Astrocyte of the spinal cord (primary cell): ENCODE measurements at regions not wholly inside any gene's neighbourhood (a gene's known extent, or its start where the extent isn't known, plus 50 kb on each side); places are given as distances from the start of the nearest gene placed in this dataset.

ENCODE experiments used
- DNase-seq: peaks from one replicate; pipeline ENCODE4 v3.0.0; 2011; ENCODE audit warnings: low read depth, low spot score
- H3K4me3 ChIP-seq: 2 replicates; pipeline ENCODE4 v1.5.1; 2011; ENCODE audit warnings: low read depth, mild to moderate bottlenecking, low read length, moderate library complexity
- in situ Hi-C: cut with HindIII; loops from 2 replicates; pipeline ENCODE4 v1.10.0; 2017; ENCODE audit warnings: low sequenced_read_pairs
- TF ChIP-seq, protein P1 (sequence below): IDR thresholded peaks from 2 replicates; pipeline ENCODE4 v1.5.1; 2012; ENCODE audit warnings: low read depth, mild to moderate bottlenecking, low read length, inconsistent platforms

DNA sequence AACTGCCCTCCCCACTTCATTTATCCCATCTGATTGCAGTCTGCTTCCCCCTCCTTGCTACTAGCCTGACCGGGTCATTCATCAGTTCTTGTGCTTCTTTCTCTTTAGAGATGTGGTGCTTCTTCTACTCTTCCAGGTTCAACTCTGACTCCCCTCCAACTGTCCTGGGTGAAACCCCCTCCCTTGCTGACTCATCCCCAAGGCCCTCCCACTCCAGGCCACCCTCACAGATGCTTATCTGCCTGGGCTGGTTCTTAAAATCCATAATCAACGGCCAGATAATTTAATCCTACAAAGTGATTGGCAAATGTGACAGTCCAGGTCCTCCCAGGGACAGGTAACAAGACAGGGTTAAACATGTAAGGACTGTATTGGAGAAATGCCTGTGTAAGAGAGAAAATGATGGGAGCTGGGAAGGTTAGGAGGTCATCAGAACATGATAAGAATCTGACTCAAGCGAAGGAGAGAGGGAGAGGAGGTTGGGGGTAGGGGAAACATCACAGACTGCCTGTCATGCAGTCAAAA lies 182.8 kb upstream of the C1QTNF7 start:
- in situ Hi-C loops, result no loop called here
- TF ChIP-seq, protein P1, sequence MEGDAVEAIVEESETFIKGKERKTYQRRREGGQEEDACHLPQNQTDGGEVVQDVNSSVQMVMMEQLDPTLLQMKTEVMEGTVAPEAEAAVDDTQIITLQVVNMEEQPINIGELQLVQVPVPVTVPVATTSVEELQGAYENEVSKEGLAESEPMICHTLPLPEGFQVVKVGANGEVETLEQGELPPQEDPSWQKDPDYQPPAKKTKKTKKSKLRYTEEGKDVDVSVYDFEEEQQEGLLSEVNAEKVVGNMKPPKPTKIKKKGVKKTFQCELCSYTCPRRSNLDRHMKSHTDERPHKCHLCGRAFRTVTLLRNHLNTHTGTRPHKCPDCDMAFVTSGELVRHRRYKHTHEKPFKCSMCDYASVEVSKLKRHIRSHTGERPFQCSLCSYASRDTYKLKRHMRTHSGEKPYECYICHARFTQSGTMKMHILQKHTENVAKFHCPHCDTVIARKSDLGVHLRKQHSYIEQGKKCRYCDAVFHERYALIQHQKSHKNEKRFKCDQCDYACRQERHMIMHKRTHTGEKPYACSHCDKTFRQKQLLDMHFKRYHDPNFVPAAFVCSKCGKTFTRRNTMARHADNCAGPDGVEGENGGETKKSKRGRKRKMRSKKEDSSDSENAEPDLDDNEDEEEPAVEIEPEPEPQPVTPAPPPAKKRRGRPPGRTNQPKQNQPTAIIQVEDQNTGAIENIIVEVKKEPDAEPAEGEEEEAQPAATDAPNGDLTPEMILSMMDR, result no peak

DNA sequence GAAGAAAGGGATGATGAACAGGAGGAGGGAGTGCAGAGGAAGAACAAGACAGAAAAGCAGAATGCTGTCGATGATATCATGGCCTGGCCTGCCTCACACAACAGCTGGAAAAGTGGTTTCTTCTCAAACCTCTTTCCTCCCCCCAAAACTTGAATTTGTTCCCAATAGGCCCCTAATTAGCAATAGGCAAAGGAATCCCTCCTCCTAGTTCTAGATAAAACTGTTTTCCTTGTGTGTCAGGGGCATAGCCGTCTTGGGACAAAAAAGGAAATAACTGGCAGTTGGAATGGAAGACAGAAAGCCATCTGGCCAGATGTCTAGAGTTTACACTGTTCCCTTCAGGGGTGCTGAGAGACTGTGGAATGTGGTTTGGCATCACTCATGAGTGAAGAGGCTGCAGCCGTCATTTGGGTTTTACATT lies 177.8 kb upstream of the C1QTNF7 start:
- TF ChIP-seq, protein P1, result no peak
- peak; percentile 34 for DNase-seq
- in situ Hi-C loops, result no loop called here
- H3K4me3 ChIP-seq, result no peak overlapping the region

More for the DNA sequence above, 182.8 kb upstream of the C1QTNF7 start:
- no peak for DNase-seq
- H3K4me3 ChIP-seq, result no peak overlapping the region

DNA sequence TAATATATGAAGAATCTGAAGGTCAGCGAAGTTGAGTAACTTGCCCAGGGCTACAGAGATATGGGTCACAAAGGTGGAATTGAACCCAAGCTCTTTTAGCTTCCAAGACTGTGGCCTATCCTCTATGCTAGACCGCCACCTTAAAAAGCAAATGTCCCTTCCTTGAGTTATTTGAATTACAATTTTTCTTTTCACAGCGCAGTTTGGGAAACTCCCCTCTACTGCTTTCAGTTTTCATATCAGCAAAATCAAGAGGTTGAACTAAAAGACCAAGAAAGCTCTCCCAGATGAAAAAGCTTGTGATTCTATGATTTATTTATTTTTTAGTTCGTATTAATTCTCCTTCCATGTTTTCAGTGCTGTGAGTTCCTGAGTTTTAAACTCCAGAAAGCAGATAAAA lies 174.5 kb upstream of the C1QTNF7 start:
- DNase-seq, result no peak
- in situ Hi-C loops, result no loop called here
- H3K4me3 ChIP-seq, result no peak overlapping the region
- TF ChIP-seq, protein P1, result no peak

DNA sequence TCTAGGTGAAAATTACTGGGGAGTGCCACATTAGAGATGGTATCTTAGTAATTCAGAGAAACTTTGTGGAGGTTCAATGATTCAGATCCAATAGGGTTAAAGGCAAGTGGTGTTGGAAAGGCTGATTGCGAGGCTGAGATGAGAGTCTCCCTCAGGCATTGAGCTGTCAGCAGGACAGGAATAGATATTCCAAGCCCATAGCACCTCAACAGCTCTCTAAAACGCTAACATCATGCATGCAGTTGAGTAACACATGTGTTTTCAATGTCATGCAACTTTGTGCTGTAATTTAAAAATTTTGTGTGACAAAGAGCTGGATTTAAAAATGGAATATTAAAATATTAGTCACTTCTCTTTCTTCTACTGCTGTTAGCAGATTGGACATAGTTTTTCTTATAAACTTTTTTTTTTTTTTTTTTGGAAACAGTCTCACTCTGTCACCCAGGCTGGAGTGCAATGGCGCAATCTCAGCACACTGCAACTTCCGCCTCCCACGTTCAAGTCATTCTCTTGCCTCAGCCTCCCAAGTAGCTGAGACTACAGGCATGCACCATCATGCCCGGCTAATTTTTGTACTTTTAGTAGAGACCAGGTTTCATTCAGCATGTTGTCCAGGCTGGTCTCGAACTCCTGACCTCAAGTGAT lies 173.5 kb upstream of the C1QTNF7 start:
- no peak overlapping the region for H3K4me3 ChIP-seq
- TF ChIP-seq, protein P1, result no peak
- no peak for DNase-seq
- in situ Hi-C loops, result no loop called here

DNA sequence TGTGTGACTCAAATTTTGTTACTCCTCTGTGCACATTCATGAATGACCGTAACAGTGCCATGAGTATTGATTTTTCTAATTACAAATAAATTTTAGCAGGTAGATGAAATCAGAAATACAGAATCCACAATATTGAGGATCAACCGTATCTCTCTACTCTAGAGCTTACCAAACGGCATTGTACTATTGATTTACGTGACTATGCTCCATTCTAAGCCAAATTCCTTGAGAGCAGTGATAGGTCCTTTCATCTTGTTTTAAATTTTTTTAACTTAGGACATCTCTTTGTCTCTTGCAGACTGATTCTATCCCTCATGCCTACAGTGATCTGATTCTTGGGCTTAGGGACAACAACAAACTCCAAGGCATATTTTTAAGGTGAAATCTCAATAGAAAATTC lies 172.3 kb upstream of the C1QTNF7 start:
- H3K4me3 ChIP-seq, result no peak overlapping the region
- no peak for DNase-seq
- TF ChIP-seq, protein P1, result no peak
- in situ Hi-C loops, result no loop called here

DNA sequence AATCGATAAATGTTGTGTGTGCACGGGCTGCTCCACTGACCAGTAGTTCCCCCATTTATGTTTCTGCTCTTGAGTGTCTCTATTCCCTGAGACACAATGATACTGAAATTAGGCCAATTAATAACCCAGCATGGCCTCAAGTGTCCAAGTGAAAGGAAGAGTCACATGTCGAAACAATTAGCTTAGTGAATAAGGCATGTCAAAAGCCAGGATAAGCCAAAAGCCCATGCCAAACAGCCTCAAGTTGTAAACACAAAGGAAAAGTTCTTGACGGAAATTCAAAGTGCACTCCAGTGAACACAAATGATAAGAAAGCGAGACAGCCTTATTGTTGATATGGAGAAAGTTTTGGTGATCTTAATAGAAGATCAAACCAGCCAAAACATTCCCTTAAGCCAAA lies 167.1 kb upstream of the C1QTNF7 start:
- in situ Hi-C loops, result no loop called here
- TF ChIP-seq, protein P1, result no peak
- H3K4me3 ChIP-seq, result no peak overlapping the region
- no peak for DNase-seq
